HUES6 (cell line): ENCODE measurements at regions not wholly inside any gene's neighbourhood (a gene's known extent, or its start where the extent isn't known, plus 50 kb on each side); places are given as distances from the start of the nearest gene placed in this dataset.
"Not testable (repeated sequence)": the region's sequence is repeated elsewhere in the genome, so short reads cannot be mapped to it uniquely, and the experiment has no call there.

Experiments
- H3K27ac ChIP-seq: 2 replicates; pipeline ENCODE4 v1.7.0; 2013; ENCODE audit warnings: low read depth, mild to moderate bottlenecking, low read length, inconsistent platforms
- H3K27me3 ChIP-seq: 2 replicates; pipeline ENCODE4 v1.6.1; 2013; ENCODE audit warnings: low read length; ENCODE audit not compliant: control insufficient read depth, insufficient read depth
- H3K36me3 ChIP-seq: 2 replicates; pipeline ENCODE4 v1.6.1; 2013; ENCODE audit warnings: low read length; ENCODE audit not compliant: control insufficient read depth, insufficient read depth
- H3K4me1 ChIP-seq: 2 replicates; pipeline ENCODE4 v1.6.1; 2013; ENCODE audit warnings: low read length; ENCODE audit not compliant: control insufficient read depth, insufficient read depth
- H3K4me3 ChIP-seq: 2 replicates; pipeline ENCODE4 v1.5.1; 2013; ENCODE audit warnings: low read depth, low read length
- H3K9ac ChIP-seq: one replicate; pipeline ENCODE4 v1.6.1; 2013; ENCODE audit warnings: mild to moderate bottlenecking, low read length
- H3K9me3 ChIP-seq: 2 replicates; pipeline ENCODE4 v1.6.1; 2013; ENCODE audit warnings: low read depth, low read length; ENCODE audit not compliant: control insufficient read depth, insufficient read depth

- Histone ChIP-seq H3K4me1 (no peaks in the 10 kb centered on the region), H3K9ac (no peak overlapping the region), H3K27me3 (no peaks in the 10 kb centered on the region), H3K9me3 (0 out of 2 replicates have a peak, but pooled peaks cover 5% of the 10 kb centered on the region), H3K4me3 (no peak overlapping the region), H3K27ac (no peak overlapping the region), H3K36me3 (no peaks in the 10 kb centered on the region)
These were observed 302.7 kb downstream of the SFMBT2 start for GRCh38 chr10:7108141-7108540.

- no peak overlapping the region for H3K27ac ChIP-seq
- 0 out of 2 replicates have a peak, but pooled peaks cover 5% of the 10 kb centered on the region for H3K9me3 ChIP-seq
- no peak overlapping the region for H3K9ac ChIP-seq
- H3K27me3 ChIP-seq = no peaks in the 10 kb centered on the region
- no peaks in the 10 kb centered on the region for H3K4me1 ChIP-seq
- H3K4me3 ChIP-seq = no peak overlapping the region
- no peaks in the 10 kb centered on the region for H3K36me3 ChIP-seq
These were observed 303.5 kb downstream of the SFMBT2 start for GRCh38 chr10:7107285-7107684.

DNA sequence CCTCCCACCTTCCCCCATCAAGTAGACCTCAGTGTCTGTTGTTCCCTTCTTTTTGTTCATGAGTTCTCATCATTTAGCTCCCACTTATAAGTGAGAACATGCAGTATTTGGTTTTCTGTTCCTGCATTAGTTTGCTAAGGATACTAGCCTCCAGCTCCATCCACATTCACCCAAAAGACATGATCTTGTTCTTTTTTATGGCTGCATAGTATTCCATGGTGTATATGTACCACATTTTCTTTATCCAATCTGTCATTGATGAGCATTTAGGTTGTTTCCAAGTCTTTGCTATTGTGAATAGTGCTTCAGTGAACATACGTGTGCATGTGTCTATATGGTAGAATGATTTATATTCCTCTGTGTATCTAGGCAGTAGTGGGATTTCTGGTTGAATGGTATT lies 306.5 kb downstream of the SFMBT2 start:
- not testable (repeated sequence) for H3K27ac ChIP-seq, H3K9me3 ChIP-seq, H3K36me3 ChIP-seq, H3K4me3 ChIP-seq, H3K9ac ChIP-seq, H3K27me3 ChIP-seq, H3K4me1 ChIP-seq

DNA sequence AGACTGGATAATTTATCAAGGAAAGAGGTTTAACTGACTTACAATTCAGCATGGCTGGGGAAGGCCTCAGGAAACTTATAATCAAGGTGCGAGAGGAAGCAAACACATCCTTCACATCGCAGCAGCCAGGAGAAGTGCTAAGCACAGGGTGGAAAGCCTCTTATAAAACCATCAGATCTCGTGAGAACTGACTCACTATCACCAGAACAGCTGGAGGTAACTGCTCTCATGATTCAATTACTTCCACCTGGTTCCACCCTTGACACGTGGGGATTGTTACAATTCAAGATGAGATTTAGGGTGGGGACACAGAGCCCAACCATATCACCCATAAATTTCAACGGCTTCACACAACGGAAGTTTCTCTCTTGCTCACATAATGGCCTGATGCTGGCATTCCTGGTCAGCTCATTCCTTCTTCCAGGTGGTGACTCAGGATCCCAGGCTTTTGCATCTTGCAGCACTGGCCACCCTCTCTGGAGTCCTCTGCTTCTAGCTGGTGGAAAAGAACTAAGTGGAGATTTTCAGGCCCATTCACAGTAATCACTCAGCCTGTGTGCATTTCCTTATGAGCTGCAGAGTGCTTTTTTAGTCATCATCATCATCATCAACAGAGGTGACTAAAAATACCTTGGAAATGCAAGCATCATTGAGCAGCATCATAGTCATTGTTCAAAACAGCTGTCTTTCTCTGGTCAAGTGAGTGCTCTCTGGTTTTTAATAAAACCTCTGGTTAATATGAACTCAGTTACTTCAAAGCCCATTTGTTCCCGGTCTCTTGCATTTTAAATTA lies 308.1 kb downstream of the SFMBT2 start:
- no peaks in the 10 kb centered on the region for H3K9me3 ChIP-seq
- no peak overlapping the region for H3K27ac ChIP-seq
- H3K27me3 ChIP-seq = no peaks in the 10 kb centered on the region
- H3K4me3 ChIP-seq = no peak overlapping the region
- H3K9ac ChIP-seq = no peak overlapping the region
- H3K36me3 ChIP-seq = no peaks in the 10 kb centered on the region
- no peaks in the 10 kb centered on the region for H3K4me1 ChIP-seq

DNA sequence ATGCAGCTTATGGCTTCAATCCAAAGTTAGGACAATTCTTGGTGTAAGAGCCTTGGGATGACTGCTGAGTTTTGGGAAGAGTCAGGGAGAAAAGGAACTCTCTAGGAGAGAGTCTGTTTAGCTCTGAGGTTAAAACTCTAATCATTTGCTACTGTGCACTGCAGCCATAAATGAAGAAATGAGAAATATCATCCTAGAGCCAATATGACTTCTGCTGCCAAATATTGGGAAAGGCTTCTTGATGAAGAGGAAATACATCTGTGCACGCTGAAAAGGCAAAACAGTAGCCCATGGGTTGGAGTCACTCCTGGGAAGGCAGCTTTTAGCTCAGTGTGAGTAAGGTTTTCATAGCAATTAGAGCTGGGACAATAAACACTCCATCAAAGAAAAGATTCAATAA lies 308.8 kb downstream of the SFMBT2 start:
- H3K36me3 ChIP-seq = no peaks in the 10 kb centered on the region
- H3K27ac ChIP-seq = no peak overlapping the region
- no peaks in the 10 kb centered on the region for H3K27me3 ChIP-seq
- H3K4me3 ChIP-seq = no peak overlapping the region
- no peaks in the 10 kb centered on the region for H3K4me1 ChIP-seq
- H3K9ac ChIP-seq = no peak overlapping the region
- H3K9me3 ChIP-seq = no peaks in the 10 kb centered on the region

- H3K4me1 ChIP-seq = no peaks in the 10 kb centered on the region
- no peak overlapping the region for H3K9ac ChIP-seq
- H3K9me3 ChIP-seq = no peaks in the 10 kb centered on the region
- H3K27ac ChIP-seq = no peak overlapping the region
- no peaks in the 10 kb centered on the region for H3K27me3 ChIP-seq
- no peak overlapping the region for H3K4me3 ChIP-seq
- no peaks in the 10 kb centered on the region for H3K36me3 ChIP-seq
These were observed 309.4 kb downstream of the SFMBT2 start for GRCh38 chr10:7101451-7101850.

GRCh38 chr10:7100032-7100702 lies 310.7 kb downstream of the SFMBT2 start:
- Histone ChIP-seq H3K27me3 (no peaks in the 10 kb centered on the region), H3K27ac (no peak overlapping the region), H3K36me3 (no peaks in the 10 kb centered on the region), H3K4me3 (no peak overlapping the region), H3K9ac (no peak overlapping the region), H3K4me1 (no peaks in the 10 kb centered on the region), H3K9me3 (no peaks in the 10 kb centered on the region)

DNA sequence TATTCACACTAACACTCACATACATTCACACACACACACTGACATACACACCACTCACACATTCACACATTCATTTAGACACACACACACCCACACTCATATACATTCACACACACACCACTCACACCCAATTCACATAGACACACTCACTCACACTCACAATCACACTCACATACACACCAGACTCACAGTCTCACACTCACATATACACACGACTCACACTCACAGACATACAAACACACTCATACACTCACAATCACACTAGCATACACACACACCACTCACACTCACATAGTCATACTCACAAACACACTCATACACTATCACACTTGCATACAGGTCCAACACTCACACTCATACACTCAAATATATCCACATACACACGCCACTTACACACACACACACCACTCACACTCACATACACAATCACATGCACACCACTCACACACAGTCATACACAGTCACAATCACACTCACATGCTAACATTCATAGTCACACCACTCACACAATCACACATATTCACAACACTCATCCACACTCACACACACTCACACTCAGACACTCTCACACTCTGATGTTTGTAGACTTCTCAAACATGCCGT lies 312.6 kb downstream of the SFMBT2 start:
- Histone ChIP-seq H3K27me3 (no peaks in the 10 kb centered on the region), H3K36me3 (no peaks in the 10 kb centered on the region), H3K9me3 (no peaks in the 10 kb centered on the region), H3K4me3 (no peak overlapping the region), H3K9ac (no peak overlapping the region), H3K27ac (no peak overlapping the region), H3K4me1 (no peaks in the 10 kb centered on the region)

DNA sequence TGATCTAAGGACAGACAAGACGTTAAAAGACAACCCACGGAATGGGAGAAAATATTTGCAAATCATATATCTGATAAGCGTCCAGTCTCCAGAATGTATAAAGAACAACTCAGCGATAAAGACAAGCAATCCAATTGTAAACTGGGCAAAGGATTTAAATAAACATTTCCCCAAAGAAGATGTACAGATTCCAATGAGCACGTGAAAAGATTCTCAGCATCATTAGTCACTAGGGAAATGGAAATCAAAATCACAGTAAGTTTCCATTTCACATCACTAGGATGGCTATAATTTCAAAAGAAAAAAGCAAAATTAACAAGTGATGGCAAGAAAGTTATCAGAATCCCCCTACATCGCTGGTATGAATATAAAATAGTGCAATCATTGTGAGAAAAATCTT lies 316.1 kb downstream of the SFMBT2 start:
- Histone ChIP-seq H3K4me1 (no peaks in the 10 kb centered on the region), H3K4me3 (no peak overlapping the region), H3K9ac (no peak overlapping the region), H3K36me3 (no peaks in the 10 kb centered on the region), H3K27ac (no peak overlapping the region), H3K27me3 (no peaks in the 10 kb centered on the region), H3K9me3 (no peaks in the 10 kb centered on the region)

DNA sequence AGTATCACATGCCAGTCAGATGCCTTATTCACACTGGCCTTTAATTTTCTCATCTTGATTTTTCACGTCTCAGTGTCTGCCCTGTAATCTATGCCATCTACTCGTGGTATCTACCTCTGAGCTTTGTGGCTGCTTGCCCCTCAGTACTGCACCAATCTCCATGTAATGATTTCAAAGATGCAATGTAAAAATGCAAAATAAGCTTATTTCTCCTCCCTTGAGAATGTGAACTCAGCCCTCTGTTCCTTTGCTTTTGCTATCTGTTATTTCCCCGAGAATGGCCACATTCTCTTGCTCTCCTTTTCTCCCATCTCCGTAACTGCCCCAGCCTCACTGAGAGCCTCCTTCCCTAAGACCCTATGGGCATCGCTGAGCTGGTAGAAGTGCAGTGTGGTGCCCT lies 317.5 kb downstream of the SFMBT2 start:
- no peak overlapping the region for H3K4me3 ChIP-seq
- no peaks in the 10 kb centered on the region for H3K4me1 ChIP-seq
- H3K27me3 ChIP-seq = no peaks in the 10 kb centered on the region
- no peaks in the 10 kb centered on the region for H3K36me3 ChIP-seq
- H3K9ac ChIP-seq = no peak overlapping the region
- no peak overlapping the region for H3K27ac ChIP-seq
- no peaks in the 10 kb centered on the region for H3K9me3 ChIP-seq

- Histone ChIP-seq H3K4me3 (no peak overlapping the region), H3K27ac (no peak overlapping the region), H3K27me3 (no peaks in the 10 kb centered on the region), H3K36me3 (no peaks in the 10 kb centered on the region), H3K4me1 (no peaks in the 10 kb centered on the region), H3K9ac (no peak overlapping the region), H3K9me3 (no peaks in the 10 kb centered on the region)
These were observed 318.2 kb downstream of the SFMBT2 start for GRCh38 chr10:7092603-7093002.
